H7 (cell line): ENCODE measurements at regions not wholly inside any gene's neighbourhood (a gene's known extent, or its start where the extent isn't known, plus 50 kb on each side); places are given as distances from the start of the nearest gene placed in this dataset.
A peak's percentile ranks its signal among the peaks of the same experiment; 100 is the strongest.
"Not testable (repeated sequence)": the region's sequence is repeated elsewhere in the genome, so short reads cannot be mapped to it uniquely, and the experiment has no call there.

Experiments used
- DNase-seq: peaks from one replicate; pipeline ENCODE4 v3.0.0; 2012
- H3K27me3 ChIP-seq: 2 replicates; pipeline ENCODE4 v1.6.0; 2011; ENCODE audit warnings: mild to moderate bottlenecking, low read length; ENCODE audit not compliant: control insufficient read depth, insufficient read depth
- H3K36me3 ChIP-seq: replicated peaks from 2 replicates; pipeline ENCODE4 v1.5.1; 2011; ENCODE audit warnings: low read length; ENCODE audit not compliant: control insufficient read depth, insufficient read depth
- H3K4me3 ChIP-seq: 2 replicates; pipeline ENCODE4 v1.5.1; 2011; ENCODE audit warnings: low read depth, mild to moderate bottlenecking, control low read depth, low read length, moderate library complexity; ENCODE audit not compliant: insufficient read depth

GRCh38 chr14:104230946-104231345, 92.6 kb downstream of the KIF26A start:
- no peaks in the 10 kb centered on the region for H3K27me3 ChIP-seq
- H3K4me3 ChIP-seq: no peak overlapping the region
- DNase-seq: no peak
- H3K36me3 ChIP-seq: no peaks in the 10 kb centered on the region

- Histone ChIP-seq H3K36me3 (no peaks in the 10 kb centered on the region), H3K4me3 (no peak overlapping the region), H3K27me3 (no peaks in the 10 kb centered on the region)
- DNase-seq: no peak
These were observed 93.7 kb downstream of the KIF26A start for GRCh38 chr14:104232070-104232484.

- H3K36me3 ChIP-seq, H3K4me3 ChIP-seq, H3K27me3 ChIP-seq, DNase-seq: not testable (repeated sequence)
These were observed 95.8 kb downstream of the KIF26A start for GRCh38 chr14:104234007-104234786.

- Histone ChIP-seq H3K4me3 (no peak overlapping the region), H3K36me3 (no peaks in the 10 kb centered on the region), H3K27me3 (no peaks in the 10 kb centered on the region)
- DNase-seq: no peak
These were observed 97.3 kb downstream of the KIF26A start for GRCh38 chr14:104235686-104236085.

GRCh38 chr14:104237651-104238423, 99.5 kb downstream of the KIF26A start:
- Histone ChIP-seq H3K36me3 (no peaks in the 10 kb centered on the region), H3K27me3 (no peaks in the 10 kb centered on the region), H3K4me3 (no peak overlapping the region)
- DNase-seq: peak; percentile 37

- Histone ChIP-seq H3K36me3 (no peaks in the 10 kb centered on the region), H3K4me3 (no peak overlapping the region), H3K27me3 (no peaks in the 10 kb centered on the region)
- DNase-seq: peak; percentile 51
These were observed 100.2 kb downstream of the KIF26A start for GRCh38 chr14:104238424-104239184.

- no peak overlapping the region for H3K4me3 ChIP-seq
- no peaks in the 10 kb centered on the region for H3K27me3 ChIP-seq
- peak; percentile 61 for DNase-seq
- no peaks in the 10 kb centered on the region for H3K36me3 ChIP-seq
These were observed 100.9 kb downstream of the KIF26A start for GRCh38 chr14:104239185-104239775.

GRCh38 chr14:104239861-104240301, 101.5 kb downstream of the KIF26A start:
- H3K27me3 ChIP-seq: no peaks in the 10 kb centered on the region
- DNase-seq: peak; percentile 74
- H3K4me3 ChIP-seq: no peak overlapping the region
- H3K36me3 ChIP-seq: no peaks in the 10 kb centered on the region

GRCh38 chr14:104240434-104241157, 102.2 kb downstream of the KIF26A start:
- H3K4me3 ChIP-seq: no peak overlapping the region
- DNase-seq: peak; percentile 92
- H3K36me3 ChIP-seq: no peaks in the 10 kb centered on the region
- H3K27me3 ChIP-seq: no peaks in the 10 kb centered on the region

- DNase-seq: no peak
These were observed 104.8 kb downstream of the KIF26A start for GRCh38 chr14:104243200-104243599.

GRCh38 chr14:104244221-104245011, 106.0 kb downstream of the KIF26A start:
- Histone ChIP-seq H3K4me3 (no peak overlapping the region), H3K27me3 (no peaks in the 10 kb centered on the region), H3K36me3 (no peaks in the 10 kb centered on the region)
- DNase-seq: peak; percentile 26

More at GRCh38 chr14:104243200-104243599, 104.8 kb downstream of the KIF26A start:
- H3K27me3 ChIP-seq: no peaks in the 10 kb centered on the region
- no peak overlapping the region for H3K4me3 ChIP-seq
- H3K36me3 ChIP-seq: no peaks in the 10 kb centered on the region

GRCh38 chr14:104245075-104245474, 106.7 kb downstream of the KIF26A start:
- Histone ChIP-seq H3K27me3 (no peaks in the 10 kb centered on the region), H3K36me3 (no peaks in the 10 kb centered on the region), H3K4me3 (no peak overlapping the region)
- DNase-seq: no peak

- H3K36me3 ChIP-seq: no peaks in the 10 kb centered on the region
These were observed 107.3 kb downstream of the KIF26A start for GRCh38 chr14:104245723-104246122.

More at GRCh38 chr14:104245723-104246122, 107.3 kb downstream of the KIF26A start:
- Histone ChIP-seq H3K4me3 (no peak overlapping the region), H3K27me3 (no peaks in the 10 kb centered on the region)
- DNase-seq: no peak
